ENCODE measurements at regions not wholly inside any gene's neighbourhood (a gene's known extent, or its start where the extent isn't known, plus 50 kb on each side); places are given as distances from the start of the nearest gene placed in this dataset.
A peak's percentile ranks its signal among the peaks of the same experiment; 100 is the strongest.

GRCh38 chr5:175088963-175089362, 355.0 kb downstream of the DRD1 start:
- no peak overlapping the region for H3K4me3 ChIP-seq (ENCODE audit: low read depth, low read length)
- no peak for TF ChIP-seq CTCF (IDR thresholded peaks at IDR 0.05; ENCODE audit: insufficient read depth, low read depth, low read length, missing control alignments)
- DNase-seq (ENCODE audit: low read depth): no peak

GRCh38 chr5:175082866-175083590, 358.6 kb downstream of the MSX2 start:
- H3K4me3 ChIP-seq (ENCODE audit: low read depth, low read length): no peak overlapping the region
- no peak for TF ChIP-seq CTCF (IDR thresholded peaks at IDR 0.05; ENCODE audit: insufficient read depth, low read depth, low read length, missing control alignments)
- DNase-seq (ENCODE audit: low read depth): no peak

- TF ChIP-seq CTCF (IDR thresholded peaks at IDR 0.05; ENCODE audit: insufficient read depth, low read depth, low read length, missing control alignments): no peak
- H3K4me3 ChIP-seq (ENCODE audit: low read depth, low read length): no peak overlapping the region
- no peak for DNase-seq (ENCODE audit: low read depth)
Observed at GRCh38 chr5:175082346-175082745, 358.0 kb downstream of the MSX2 start.

GRCh38 chr5:175079707-175080106, 355.3 kb downstream of the MSX2 start:
- no peak for DNase-seq (ENCODE audit: low read depth)
- no peak for TF ChIP-seq CTCF (IDR thresholded peaks at IDR 0.05; ENCODE audit: insufficient read depth, low read depth, low read length, missing control alignments)
- no peak overlapping the region for H3K4me3 ChIP-seq (ENCODE audit: low read depth, low read length)

GRCh38 chr5:175070283-175070682, 345.9 kb downstream of the MSX2 start:
- TF ChIP-seq CTCF (IDR thresholded peaks at IDR 0.05; ENCODE audit: insufficient read depth, low read depth, low read length, missing control alignments): no peak
- no peak overlapping the region for H3K4me3 ChIP-seq (ENCODE audit: low read depth, low read length)
- DNase-seq (ENCODE audit: low read depth): no peak

- H3K4me3 ChIP-seq (ENCODE audit: low read depth, low read length): no peak overlapping the region
- no peak for DNase-seq (ENCODE audit: low read depth)
- TF ChIP-seq CTCF (IDR thresholded peaks at IDR 0.05; ENCODE audit: insufficient read depth, low read depth, low read length, missing control alignments): no peak
Observed at GRCh38 chr5:175060257-175060656, 335.9 kb downstream of the MSX2 start.

GRCh38 chr5:175059687-175060211, 335.4 kb downstream of the MSX2 start:
- H3K4me3 ChIP-seq (ENCODE audit: low read depth, low read length): no peak overlapping the region
- DNase-seq (ENCODE audit: low read depth): peak; percentile 12
- TF ChIP-seq CTCF (IDR thresholded peaks at IDR 0.05; ENCODE audit: insufficient read depth, low read depth, low read length, missing control alignments): no peak

All from GM12865 (cell line).